Liver (tissue), 8 donors: ENCODE measurements at regions not wholly inside any gene's neighbourhood (a gene's known extent, or its start where the extent isn't known, plus 50 kb on each side); places are given as distances from the start of the nearest gene placed in this dataset.

Experiments used
- DNase-seq: peaks from one replicate; pipeline ENCODE4 v3.0.0-alpha.2; 2017; ENCODE audit warnings: low spot score
- H3K27ac ChIP-seq, 2 donors: one replicate each; pipeline ENCODE4 v1.7.0; 2013; ENCODE audit warnings: inconsistent platforms in 2 of 2, low read length in 2 of 2, control low read depth in 1 of 2, low read depth in 1 of 2, mild to moderate bottlenecking in 1 of 2
- H3K27me3 ChIP-seq, 4 donors: one replicate each; pipeline versions ENCODE4 v1.6.1 to v1.7.0; 2013; ENCODE audit warnings: low read length in 3 of 4, inconsistent platforms in 1 of 4, mild to moderate bottlenecking in 1 of 4, moderate library complexity in 1 of 4; ENCODE audit not compliant: control insufficient read depth in 4 of 4, insufficient read depth in 4 of 4
- H3K36me3 ChIP-seq, 4 donors: one replicate each; pipeline versions ENCODE4 v1.6.1 to v1.7.0; 2013; ENCODE audit warnings: low read length in 3 of 4, mild to moderate bottlenecking in 3 of 4, low read depth in 1 of 4, moderate library complexity in 1 of 4; ENCODE audit not compliant: control insufficient read depth in 4 of 4, insufficient read depth in 3 of 4
- H3K4me1 ChIP-seq, 4 donors: one replicate each; pipeline versions ENCODE4 v1.6.1 to v1.7.0; 2013; ENCODE audit warnings: low read length in 3 of 4, mild to moderate bottlenecking in 3 of 4, moderate library complexity in 1 of 4; ENCODE audit not compliant: control insufficient read depth in 4 of 4, insufficient read depth in 4 of 4
- H3K4me3 ChIP-seq, 3 donors: one replicate each; pipeline versions ENCODE4 v1.6.1 to v1.7.0; 2013; ENCODE audit warnings: low read length in 3 of 3, control low read depth in 1 of 3, low read depth in 1 of 3, mild to moderate bottlenecking in 1 of 3
- H3K9ac ChIP-seq, 2 donors: one replicate each; pipeline ENCODE4 v1.7.0; 2013; ENCODE audit warnings: low read length in 2 of 2, mild to moderate bottlenecking in 2 of 2, moderate library complexity in 2 of 2, control low read depth in 1 of 2, low read depth in 1 of 2
- H3K9me3 ChIP-seq, 4 donors: one replicate each; pipeline versions ENCODE4 v1.6.1 to v1.7.0; 2013; ENCODE audit warnings: low read length in 3 of 4; ENCODE audit not compliant: control insufficient read depth in 4 of 4
- EGR1 ChIP-seq, 2 donors: IDR thresholded peaks; 2 replicates each; pipeline ENCODE4 v1.6.1; 2016 to 2018; ENCODE audit warnings: antibody characterized with exemption in 2 of 2, low read depth in 2 of 2
- FOXA1 ChIP-seq: IDR thresholded peaks from 2 replicates; pipeline ENCODE4 v1.6.1; 2016; ENCODE audit warnings: antibody characterized with exemption
- FOXA2 ChIP-seq: IDR thresholded peaks from 2 replicates; pipeline ENCODE4 v1.6.1; 2016; ENCODE audit warnings: antibody characterized with exemption
- GABPA ChIP-seq, 2 donors: IDR thresholded peaks in 1 of 2; conservative IDR thresholded peaks in 1 of 2; 2 replicates each; pipeline ENCODE4 v1.6.1; 2016; ENCODE audit warnings: antibody characterized with exemption in 2 of 2, mild to moderate bottlenecking in 1 of 2, moderate library complexity in 1 of 2
- HNF4A ChIP-seq, 2 donors: conservative IDR thresholded peaks; 2 replicates each; pipeline ENCODE4 v1.6.1; 2016; ENCODE audit warnings: antibody characterized with exemption in 2 of 2, mild to moderate bottlenecking in 2 of 2
- HNF4G ChIP-seq: IDR thresholded peaks from 2 replicates; pipeline ENCODE4 v1.6.1; 2016; ENCODE audit warnings: antibody characterized with exemption
- JUND ChIP-seq, 2 donors: IDR thresholded peaks; 2 replicates each; pipeline ENCODE4 v1.6.1; 2016; ENCODE audit warnings: antibody characterized with exemption in 2 of 2
- NR2F2 ChIP-seq: IDR thresholded peaks from 2 replicates; pipeline ENCODE4 v1.6.1; 2016; ENCODE audit warnings: antibody characterized with exemption
- RAD21 ChIP-seq, 2 donors: IDR thresholded peaks; 2 replicates each; pipeline ENCODE4 v1.6.1; 2016; ENCODE audit warnings: antibody characterized with exemption in 2 of 2, mild to moderate bottlenecking in 2 of 2
- RXRA ChIP-seq, 2 donors: IDR thresholded peaks; 2 replicates each; pipeline ENCODE4 v1.6.1; 2017 to 2018; ENCODE audit warnings: antibody characterized with exemption in 2 of 2, mild to moderate bottlenecking in 1 of 2
- SP1 ChIP-seq: IDR thresholded peaks from 2 replicates; pipeline ENCODE4 v1.6.1; 2018; ENCODE audit warnings: antibody characterized with exemption, mild to moderate bottlenecking
- TAF1 ChIP-seq: conservative IDR thresholded peaks from 2 replicates; pipeline ENCODE4 v1.6.1; 2016; ENCODE audit warnings: antibody characterized with exemption, mild to moderate bottlenecking
- YY1 ChIP-seq: IDR thresholded peaks from 2 replicates; pipeline ENCODE4 v1.6.1; 2016; ENCODE audit warnings: antibody characterized with exemption, mild to moderate bottlenecking
- WGBS: extraction: QIAGEN DNeasy Blood & Tissue Kit; methylation state at CpG from one replicate; pipeline ENCODE4 v1.1.7; 2013; 5-methylcytosine and 5-hydroxymethylcytosine counted together
- TF ChIP-seq, protein P1 (sequence below): IDR thresholded peaks from 2 replicates; pipeline ENCODE4 v1.6.1; 2016; ENCODE audit warnings: antibody characterized with exemption
- TF ChIP-seq, protein P2 (sequence below): IDR thresholded peaks from 2 replicates; pipeline ENCODE4 v1.6.1; 2016; ENCODE audit warnings: antibody characterized with exemption
- TF ChIP-seq, protein P3 (sequence below): IDR thresholded peaks from 2 replicates; pipeline ENCODE4 v1.6.1; 2016; ENCODE audit warnings: antibody characterized with exemption
- TF ChIP-seq, protein P4 (sequence below): IDR thresholded peaks from 2 replicates; pipeline ENCODE4 v1.6.1; 2016; ENCODE audit warnings: antibody characterized with exemption, mild to moderate bottlenecking
- TF ChIP-seq, protein P5 (sequence below): fragments of 150-350 bp; IDR thresholded peaks from 2 replicates; pipeline ENCODE4 v1.5.1; 2017; ENCODE audit warnings: improper control_type of control experiment, low read depth, low read length; ENCODE audit not compliant: missing input control
- donor health status: healthy.
- donor health status: healthy.
- donor health status: healthy.
- donor health status: healthy.
- donor health status: healthy.

DNA sequence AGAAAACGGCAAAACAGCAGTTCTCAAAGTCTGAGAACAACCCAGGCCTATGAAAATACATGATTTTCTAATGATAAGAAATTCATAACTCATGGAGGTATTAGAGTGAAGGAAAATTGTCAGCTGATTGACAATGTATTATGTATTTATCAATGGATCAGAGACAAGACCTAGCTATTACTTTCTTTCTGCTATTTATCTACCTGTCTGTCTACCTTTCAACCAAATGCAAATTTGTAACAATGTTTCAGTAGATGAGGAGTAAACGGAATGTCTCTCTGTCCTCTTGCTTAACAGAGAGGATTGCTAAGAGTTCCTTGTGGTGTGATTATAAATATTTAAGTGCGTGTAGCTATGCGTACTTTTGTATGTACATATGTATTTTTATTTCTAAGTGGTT, 568.7 kb upstream of the RGS18 start:
- WGBS, result 78% methylated on average over 4 of the region's 4 CpGs
- no peak overlapping the region for H3K27ac ChIP-seq
- H3K4me3 ChIP-seq, result no peak overlapping the region
- no peaks in the 10 kb centered on the region for H3K36me3 ChIP-seq
- no peak for DNase-seq
- peaks cover 0 to 2% (median 0%) of the 10 kb centered on the region in 4 donors for H3K27me3 ChIP-seq
- no peaks in the 10 kb centered on the region for H3K9me3 ChIP-seq
- TF ChIP-seq, protein P1, sequence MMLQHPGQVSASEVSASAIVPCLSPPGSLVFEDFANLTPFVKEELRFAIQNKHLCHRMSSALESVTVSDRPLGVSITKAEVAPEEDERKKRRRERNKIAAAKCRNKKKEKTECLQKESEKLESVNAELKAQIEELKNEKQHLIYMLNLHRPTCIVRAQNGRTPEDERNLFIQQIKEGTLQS, result no peak
- TF ChIP-seq RXRA (IDR thresholded peaks at IDR 0.05) (no peak), TAF1 (no peak), SP1 (no peak), NR2F2 (no peak), FOXA1 (no peak), GABPA (IDR thresholded peaks at IDR 0.05 in 1 of 2, conservative IDR thresholded peaks at IDR 0.05 in 1 of 2) (no peak)
- TF ChIP-seq, protein P2, sequence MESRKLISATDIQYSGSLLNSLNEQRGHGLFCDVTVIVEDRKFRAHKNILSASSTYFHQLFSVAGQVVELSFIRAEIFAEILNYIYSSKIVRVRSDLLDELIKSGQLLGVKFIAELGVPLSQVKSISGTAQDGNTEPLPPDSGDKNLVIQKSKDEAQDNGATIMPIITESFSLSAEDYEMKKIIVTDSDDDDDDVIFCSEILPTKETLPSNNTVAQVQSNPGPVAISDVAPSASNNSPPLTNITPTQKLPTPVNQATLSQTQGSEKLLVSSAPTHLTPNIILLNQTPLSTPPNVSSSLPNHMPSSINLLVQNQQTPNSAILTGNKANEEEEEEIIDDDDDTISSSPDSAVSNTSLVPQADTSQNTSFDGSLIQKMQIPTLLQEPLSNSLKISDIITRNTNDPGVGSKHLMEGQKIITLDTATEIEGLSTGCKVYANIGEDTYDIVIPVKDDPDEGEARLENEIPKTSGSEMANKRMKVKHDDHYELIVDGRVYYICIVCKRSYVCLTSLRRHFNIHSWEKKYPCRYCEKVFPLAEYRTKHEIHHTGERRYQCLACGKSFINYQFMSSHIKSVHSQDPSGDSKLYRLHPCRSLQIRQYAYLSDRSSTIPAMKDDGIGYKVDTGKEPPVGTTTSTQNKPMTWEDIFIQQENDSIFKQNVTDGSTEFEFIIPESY, result no peak
- TF ChIP-seq, protein P3, sequence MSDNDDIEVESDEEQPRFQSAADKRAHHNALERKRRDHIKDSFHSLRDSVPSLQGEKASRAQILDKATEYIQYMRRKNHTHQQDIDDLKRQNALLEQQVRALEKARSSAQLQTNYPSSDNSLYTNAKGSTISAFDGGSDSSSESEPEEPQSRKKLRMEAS, result no peak
- no peak overlapping the region for H3K9ac ChIP-seq
- H3K4me1 ChIP-seq, result no peaks in the 10 kb centered on the region

DNA sequence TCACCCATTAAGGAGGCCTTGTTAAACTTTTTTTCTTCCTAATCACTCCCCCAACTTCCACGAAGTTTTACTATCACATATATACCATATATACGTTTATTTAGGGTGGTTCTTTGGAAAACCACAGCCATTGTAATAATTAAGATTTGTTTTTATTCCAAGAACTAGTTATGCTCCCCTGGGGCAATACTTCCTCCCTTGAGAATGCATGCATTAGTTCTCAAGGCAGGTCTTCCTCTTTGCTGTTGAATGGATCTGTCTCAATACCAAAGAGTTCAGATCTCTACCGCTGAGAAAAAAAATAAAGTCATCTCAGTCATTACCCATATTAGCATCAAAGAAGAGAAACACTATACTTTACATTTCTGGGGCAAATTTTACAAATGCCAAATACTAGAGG, 567.7 kb upstream of the RGS18 start:
- TF ChIP-seq, protein P4, sequence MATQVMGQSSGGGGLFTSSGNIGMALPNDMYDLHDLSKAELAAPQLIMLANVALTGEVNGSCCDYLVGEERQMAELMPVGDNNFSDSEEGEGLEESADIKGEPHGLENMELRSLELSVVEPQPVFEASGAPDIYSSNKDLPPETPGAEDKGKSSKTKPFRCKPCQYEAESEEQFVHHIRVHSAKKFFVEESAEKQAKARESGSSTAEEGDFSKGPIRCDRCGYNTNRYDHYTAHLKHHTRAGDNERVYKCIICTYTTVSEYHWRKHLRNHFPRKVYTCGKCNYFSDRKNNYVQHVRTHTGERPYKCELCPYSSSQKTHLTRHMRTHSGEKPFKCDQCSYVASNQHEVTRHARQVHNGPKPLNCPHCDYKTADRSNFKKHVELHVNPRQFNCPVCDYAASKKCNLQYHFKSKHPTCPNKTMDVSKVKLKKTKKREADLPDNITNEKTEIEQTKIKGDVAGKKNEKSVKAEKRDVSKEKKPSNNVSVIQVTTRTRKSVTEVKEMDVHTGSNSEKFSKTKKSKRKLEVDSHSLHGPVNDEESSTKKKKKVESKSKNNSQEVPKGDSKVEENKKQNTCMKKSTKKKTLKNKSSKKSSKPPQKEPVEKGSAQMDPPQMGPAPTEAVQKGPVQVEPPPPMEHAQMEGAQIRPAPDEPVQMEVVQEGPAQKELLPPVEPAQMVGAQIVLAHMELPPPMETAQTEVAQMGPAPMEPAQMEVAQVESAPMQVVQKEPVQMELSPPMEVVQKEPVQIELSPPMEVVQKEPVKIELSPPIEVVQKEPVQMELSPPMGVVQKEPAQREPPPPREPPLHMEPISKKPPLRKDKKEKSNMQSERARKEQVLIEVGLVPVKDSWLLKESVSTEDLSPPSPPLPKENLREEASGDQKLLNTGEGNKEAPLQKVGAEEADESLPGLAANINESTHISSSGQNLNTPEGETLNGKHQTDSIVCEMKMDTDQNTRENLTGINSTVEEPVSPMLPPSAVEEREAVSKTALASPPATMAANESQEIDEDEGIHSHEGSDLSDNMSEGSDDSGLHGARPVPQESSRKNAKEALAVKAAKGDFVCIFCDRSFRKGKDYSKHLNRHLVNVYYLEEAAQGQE, result no peak
- no peak for TF ChIP-seq GABPA (IDR thresholded peaks at IDR 0.05 in 1 of 2, conservative IDR thresholded peaks at IDR 0.05 in 1 of 2)
- TF ChIP-seq, protein P1, result no peak
- TF ChIP-seq, protein P3, result no peak
- no peak for TF ChIP-seq TAF1
- TF ChIP-seq, protein P2, result no peak
- no peak for TF ChIP-seq EGR1 (IDR thresholded peaks at IDR 0.05; ENCODE audit: low read depth in 2 of 2)
- TF ChIP-seq YY1, result no peak
- no peak for TF ChIP-seq HNF4A (conservative IDR thresholded peaks at IDR 0.05)
- no peak for TF ChIP-seq JUND (IDR thresholded peaks at IDR 0.05)
- TF ChIP-seq, protein P5, sequence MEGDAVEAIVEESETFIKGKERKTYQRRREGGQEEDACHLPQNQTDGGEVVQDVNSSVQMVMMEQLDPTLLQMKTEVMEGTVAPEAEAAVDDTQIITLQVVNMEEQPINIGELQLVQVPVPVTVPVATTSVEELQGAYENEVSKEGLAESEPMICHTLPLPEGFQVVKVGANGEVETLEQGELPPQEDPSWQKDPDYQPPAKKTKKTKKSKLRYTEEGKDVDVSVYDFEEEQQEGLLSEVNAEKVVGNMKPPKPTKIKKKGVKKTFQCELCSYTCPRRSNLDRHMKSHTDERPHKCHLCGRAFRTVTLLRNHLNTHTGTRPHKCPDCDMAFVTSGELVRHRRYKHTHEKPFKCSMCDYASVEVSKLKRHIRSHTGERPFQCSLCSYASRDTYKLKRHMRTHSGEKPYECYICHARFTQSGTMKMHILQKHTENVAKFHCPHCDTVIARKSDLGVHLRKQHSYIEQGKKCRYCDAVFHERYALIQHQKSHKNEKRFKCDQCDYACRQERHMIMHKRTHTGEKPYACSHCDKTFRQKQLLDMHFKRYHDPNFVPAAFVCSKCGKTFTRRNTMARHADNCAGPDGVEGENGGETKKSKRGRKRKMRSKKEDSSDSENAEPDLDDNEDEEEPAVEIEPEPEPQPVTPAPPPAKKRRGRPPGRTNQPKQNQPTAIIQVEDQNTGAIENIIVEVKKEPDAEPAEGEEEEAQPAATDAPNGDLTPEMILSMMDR, result no peak
- TF ChIP-seq NR2F2, result no peak
- no peak for TF ChIP-seq FOXA2
- no peak for TF ChIP-seq HNF4G
- no peak for TF ChIP-seq SP1
- no peak for TF ChIP-seq RXRA (IDR thresholded peaks at IDR 0.05)
- TF ChIP-seq RAD21 (IDR thresholded peaks at IDR 0.05), result no peak
- no peak for TF ChIP-seq FOXA1
- no peak for DNase-seq
- H3K4me3 ChIP-seq, result no peak overlapping the region
- H3K9me3 ChIP-seq, result no peaks in the 10 kb centered on the region
- 58% methylated on average over 3 of the region's 3 CpGs for WGBS
- no peaks in the 10 kb centered on the region for H3K4me1 ChIP-seq
- no peak overlapping the region for H3K27ac ChIP-seq
- H3K36me3 ChIP-seq, result no peaks in the 10 kb centered on the region
- H3K9ac ChIP-seq, result no peak overlapping the region
- peaks cover 0 to 2% (median 0%) of the 10 kb centered on the region in 4 donors for H3K27me3 ChIP-seq
